A172 (cell line): ENCODE measurements at regions not wholly inside any gene's neighbourhood (a gene's known extent, or its start where the extent isn't known, plus 50 kb on each side); places are given as distances from the start of the nearest gene placed in this dataset.

ENCODE experiments used
- DNase-seq: peaks from one replicate; pipeline ENCODE4 v3.0.0-alpha.2; 2015; ENCODE audit warnings: low spot score

- no peak for DNase-seq
These were observed 350.8 kb downstream of the CDH2 start for GRCh38 chr18:27826101-27826500.

GRCh38 chr18:27825689-27826088 lies 351.2 kb downstream of the CDH2 start:
- no peak for DNase-seq

GRCh38 chr18:27824841-27825681 lies 351.9 kb downstream of the CDH2 start:
- no peak for DNase-seq

GRCh38 chr18:27824275-27824674 lies 352.7 kb downstream of the CDH2 start:
- no peak for DNase-seq

- no peak for DNase-seq
These were observed 353.9 kb downstream of the CDH2 start for GRCh38 chr18:27823053-27823452.

GRCh38 chr18:27808683-27809082 lies 368.2 kb downstream of the CDH2 start:
- DNase-seq = peak; percentile 5

- peak; percentile 33 for DNase-seq
These were observed 373.0 kb downstream of the CDH2 start for GRCh38 chr18:27803957-27804356.

- DNase-seq = no peak
These were observed 379.4 kb downstream of the CDH2 start for GRCh38 chr18:27797484-27797883.

GRCh38 chr18:27794181-27794926 lies 382.6 kb downstream of the CDH2 start:
- DNase-seq = no peak

- no peak for DNase-seq
These were observed 383.7 kb downstream of the CDH2 start for GRCh38 chr18:27793013-27793785.

GRCh38 chr18:27789406-27789805 lies 387.5 kb downstream of the CDH2 start:
- no peak for DNase-seq

- DNase-seq = no peak
These were observed 389.4 kb downstream of the CDH2 start for GRCh38 chr18:27787547-27787946.

- DNase-seq = no peak
These were observed 391.0 kb downstream of the CDH2 start for GRCh38 chr18:27785815-27786471.

- DNase-seq = no peak
These were observed 396.7 kb downstream of the CDH2 start for GRCh38 chr18:27780061-27780745.

GRCh38 chr18:27778925-27779324 lies 398.0 kb downstream of the CDH2 start:
- DNase-seq = no peak

GRCh38 chr18:27778441-27778840 lies 398.5 kb downstream of the CDH2 start:
- DNase-seq = peak; percentile 37

- DNase-seq = no peak
These were observed 404.8 kb downstream of the CDH2 start for GRCh38 chr18:27772081-27772480.

GRCh38 chr18:27771571-27771970 lies 405.4 kb downstream of the CDH2 start:
- DNase-seq = no peak

- peak; percentile 37 for DNase-seq
These were observed 407.8 kb downstream of the CDH2 start for GRCh38 chr18:27769152-27769551.

GRCh38 chr18:27763936-27764335 lies 413.0 kb downstream of the CDH2 start:
- DNase-seq = no peak

GRCh38 chr18:27763341-27763740 lies 413.6 kb downstream of the CDH2 start:
- DNase-seq = no peak
